HG02943 (cell line): ENCODE measurements at regions not wholly inside any gene's neighbourhood (a gene's known extent, or its start where the extent isn't known, plus 50 kb on each side); places are given as distances from the start of the nearest gene placed in this dataset.

Source experiments
- ATAC-seq: cut with Tn5 transposase; IDR thresholded peaks from one replicate; pipeline ENCODE4 v1.9.1; 2021; ENCODE audit warnings: mild to moderate bottlenecking, low read depth, moderate library complexity; ENCODE audit not compliant: unreplicated experiment

DNA sequence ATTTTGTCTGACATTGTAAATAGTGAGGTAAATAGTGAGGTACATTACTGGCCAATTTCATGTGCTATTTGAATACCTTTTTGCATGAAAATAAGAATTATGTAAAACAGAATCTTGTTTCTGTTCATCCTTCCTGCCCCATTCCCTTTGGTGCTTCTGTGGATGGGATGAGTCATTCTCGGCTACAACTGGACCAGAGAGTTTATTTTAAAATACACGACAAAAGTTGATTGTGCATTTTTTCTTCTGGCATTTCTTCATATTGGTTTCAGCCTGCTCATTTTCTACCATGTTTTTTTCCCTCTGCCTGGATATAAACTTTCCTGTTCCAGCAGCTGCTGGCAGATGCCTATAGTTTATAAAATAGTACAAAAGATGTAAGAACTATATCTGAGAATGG is 107.5 kb downstream of the CYSLTR2 start:
- no peak for ATAC-seq

DNA sequence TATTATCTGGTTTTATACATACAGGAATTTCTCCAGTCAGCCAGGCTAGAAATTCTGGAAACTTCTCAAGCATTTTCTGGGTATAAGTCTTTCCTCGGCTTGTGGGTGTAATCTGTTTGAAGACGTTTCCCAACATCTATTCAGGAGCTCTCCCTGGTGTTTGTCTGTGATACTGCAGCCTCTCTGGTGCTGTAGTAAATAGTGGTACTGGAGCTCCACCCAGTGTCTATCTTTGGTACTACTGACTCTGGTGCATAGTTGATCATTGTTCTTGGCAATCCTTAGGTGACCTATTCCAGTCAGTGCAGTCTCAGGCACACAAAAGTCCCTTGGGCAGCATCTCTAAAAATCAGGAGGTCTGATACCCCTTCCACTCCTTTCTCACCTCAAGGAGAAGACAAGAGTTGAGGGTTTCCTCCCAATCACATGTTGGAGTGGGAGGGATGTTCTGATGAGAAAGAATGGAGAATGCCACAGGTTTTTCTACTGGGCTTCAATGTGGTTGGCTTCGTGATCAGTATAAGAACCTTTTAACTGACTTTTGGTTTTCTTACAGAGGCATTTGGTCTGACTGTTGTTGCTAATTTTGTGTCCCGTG is 115.5 kb downstream of the CYSLTR2 start:
- peak; percentile 76 for ATAC-seq

DNA sequence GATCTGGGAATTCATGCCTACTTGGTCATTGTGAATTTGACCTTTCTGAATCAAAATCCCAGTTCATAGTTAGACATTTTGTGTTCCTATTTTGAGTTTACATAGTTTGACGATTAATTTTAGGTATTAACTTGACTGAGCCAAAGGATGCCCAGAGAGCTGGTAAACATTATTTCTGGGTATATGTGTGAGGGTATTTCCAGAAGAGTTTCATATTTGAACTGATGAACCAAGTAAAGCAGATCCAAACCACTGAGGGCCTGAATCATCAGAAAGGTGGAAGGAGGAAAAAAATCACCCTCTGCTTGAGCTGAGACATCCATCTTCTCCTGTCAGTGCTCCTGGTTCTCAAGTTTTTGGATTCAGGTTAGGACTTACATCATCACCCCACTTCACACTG is 116.6 kb downstream of the CYSLTR2 start:
- ATAC-seq, result no peak

DNA sequence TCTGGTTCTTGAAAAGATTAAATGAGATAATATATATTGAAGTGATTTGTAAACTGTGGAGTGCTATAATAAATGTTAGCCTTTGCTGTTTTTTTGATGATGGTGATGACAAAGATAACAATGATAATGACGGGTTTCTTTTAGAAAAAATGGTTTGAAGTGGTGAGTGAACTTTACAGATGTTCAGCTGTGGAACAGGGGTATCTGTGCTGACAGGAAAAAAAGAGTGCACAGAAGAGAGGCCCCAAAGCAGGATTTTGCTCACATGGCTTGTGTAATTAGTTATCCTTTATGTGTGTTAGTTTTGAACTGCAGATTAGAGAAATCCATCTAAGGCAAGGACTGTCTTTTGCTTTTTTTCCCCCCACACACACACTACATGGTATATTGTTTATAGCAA is 119.2 kb downstream of the CYSLTR2 start:
- no peak for ATAC-seq

DNA sequence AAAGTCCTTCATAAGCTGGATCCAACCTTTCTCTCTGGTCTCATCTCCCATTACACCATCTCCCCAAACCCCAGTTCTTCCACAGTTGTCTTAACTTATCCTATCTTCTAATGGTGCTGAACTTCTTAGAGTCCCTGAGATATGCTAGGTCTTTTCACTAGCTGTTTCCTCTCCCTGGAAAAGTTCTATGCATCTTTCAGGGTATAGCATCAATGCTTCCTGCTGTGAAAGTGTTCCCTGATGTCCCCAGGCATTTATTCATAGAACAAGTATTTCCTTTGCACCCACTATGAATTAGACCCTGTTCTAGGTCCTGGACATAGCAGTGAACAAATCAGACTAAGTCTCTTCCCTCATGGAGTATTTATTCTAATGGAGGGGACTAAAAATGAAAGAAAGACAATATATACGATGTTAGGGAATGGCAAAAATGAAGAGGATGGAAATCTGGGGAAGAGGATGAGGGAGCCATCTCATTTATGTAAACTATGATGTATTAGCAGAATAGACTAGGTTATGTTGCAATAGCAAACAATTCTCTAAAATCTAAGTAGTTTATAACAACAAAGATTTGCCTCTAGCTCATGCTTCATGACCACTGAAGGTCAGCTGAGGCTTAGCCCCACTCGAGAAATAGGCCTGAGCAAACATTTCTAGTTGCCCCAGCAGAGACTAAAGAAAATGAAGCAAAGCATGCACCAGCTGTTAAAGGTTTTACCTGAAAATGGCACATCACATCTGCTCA is 120.0 kb downstream of the CYSLTR2 start:
- ATAC-seq, result no peak

DNA sequence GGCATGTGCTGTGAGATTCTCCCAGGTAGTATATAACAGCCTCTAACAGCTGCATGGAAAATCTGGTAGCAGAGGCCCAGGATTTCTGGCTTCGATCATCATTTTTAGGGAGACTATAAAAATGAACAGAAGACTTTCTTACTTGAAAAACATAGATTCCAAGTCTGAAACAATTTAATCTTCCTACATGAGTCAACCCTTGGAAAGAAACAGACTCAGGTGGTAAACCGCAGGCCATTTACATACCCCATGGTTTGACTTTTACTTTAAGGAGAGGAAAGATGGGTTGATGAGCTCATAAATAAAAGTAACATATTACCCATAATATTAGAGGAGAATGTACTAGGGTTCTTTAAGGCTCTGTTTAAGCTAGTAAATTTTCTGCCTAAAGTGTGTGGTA is 121.6 kb downstream of the CYSLTR2 start:
- no peak for ATAC-seq

DNA sequence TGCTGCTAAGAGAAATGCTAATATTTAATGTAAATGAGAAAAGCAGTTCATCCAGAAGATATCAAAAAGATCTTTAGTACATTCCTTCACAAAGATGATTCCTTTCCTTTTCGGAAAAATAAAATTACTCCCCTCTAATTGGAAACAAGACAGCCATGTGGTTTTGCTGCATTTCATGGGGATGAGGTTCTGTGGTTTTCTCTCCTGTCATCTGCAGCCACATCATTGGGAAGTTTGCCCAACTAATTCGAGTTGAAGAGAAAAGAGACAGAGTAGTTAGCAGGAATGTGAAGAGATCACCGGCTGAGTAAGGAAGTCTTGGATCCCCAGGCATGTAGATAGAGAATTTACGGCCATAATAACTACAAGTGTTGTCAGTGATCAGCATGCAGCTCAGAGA is 122.1 kb downstream of the CYSLTR2 start:
- no peak for ATAC-seq

DNA sequence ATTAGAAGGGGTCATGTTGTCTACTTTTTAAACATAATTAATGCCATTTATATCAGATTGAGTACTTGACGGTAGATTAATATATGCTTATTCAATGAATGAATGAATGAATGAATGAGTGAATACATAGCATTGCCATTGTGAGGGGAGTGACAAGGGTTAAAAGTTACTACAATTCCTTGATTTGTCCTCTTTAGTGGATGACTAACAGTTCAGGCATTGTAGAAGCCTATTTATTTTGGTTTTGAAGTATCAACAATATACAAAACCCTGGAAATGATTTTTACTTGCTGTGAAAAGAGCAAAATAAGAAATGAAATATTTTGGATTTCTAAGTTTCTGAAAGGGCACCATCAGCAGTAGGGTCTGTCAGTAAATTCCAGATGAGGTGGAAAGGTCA is 122.7 kb downstream of the CYSLTR2 start:
- no peak for ATAC-seq

DNA sequence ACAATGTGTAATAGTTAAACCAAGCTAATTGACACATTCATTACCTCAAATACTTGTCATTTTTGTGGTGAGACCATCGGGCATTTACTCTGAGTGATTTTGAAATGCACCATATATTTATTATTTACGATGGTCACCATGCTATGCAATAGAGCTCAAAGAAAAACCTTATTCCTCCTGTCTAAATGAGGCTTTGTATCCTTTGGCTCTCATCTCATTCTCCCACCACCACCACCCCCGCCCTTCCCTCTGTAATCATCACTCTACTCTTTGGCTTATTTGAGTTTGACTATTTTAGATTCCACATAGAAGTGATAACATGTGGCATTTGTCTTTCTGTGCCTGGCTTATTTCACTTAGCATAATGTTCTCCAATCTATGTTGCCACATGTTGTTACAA is 124.9 kb downstream of the CYSLTR2 start:
- ATAC-seq, result no peak

DNA sequence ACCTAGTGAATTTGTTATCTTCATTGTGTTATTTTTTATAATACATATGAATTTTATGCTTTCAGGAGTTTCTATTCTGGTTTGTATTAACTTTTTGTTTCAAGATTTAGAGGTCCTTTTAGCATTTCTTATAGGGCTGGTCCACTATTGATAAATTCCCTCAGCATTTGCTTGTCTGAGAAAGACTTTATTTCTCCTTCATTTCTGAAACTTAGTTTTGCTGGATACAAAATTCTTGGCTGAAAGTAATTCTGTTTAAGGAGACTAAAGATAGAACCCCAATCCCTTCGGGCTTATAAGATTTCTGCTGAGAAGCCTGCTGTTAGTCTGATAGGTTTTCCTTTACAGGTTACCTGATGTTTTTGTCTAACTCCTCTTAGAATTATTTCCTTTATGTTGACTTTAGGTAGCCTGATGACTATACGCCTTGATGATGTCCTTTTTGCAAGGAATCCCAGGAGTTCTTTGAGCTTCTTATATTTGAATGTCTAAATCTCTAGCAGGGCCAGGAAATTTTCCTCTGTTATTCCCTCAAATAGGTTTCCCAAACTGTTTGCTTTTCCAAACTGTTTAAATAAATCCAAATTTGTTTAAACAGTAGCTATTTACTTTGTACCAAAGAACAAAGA is 127.1 kb downstream of the CYSLTR2 start:
- no peak for ATAC-seq

DNA sequence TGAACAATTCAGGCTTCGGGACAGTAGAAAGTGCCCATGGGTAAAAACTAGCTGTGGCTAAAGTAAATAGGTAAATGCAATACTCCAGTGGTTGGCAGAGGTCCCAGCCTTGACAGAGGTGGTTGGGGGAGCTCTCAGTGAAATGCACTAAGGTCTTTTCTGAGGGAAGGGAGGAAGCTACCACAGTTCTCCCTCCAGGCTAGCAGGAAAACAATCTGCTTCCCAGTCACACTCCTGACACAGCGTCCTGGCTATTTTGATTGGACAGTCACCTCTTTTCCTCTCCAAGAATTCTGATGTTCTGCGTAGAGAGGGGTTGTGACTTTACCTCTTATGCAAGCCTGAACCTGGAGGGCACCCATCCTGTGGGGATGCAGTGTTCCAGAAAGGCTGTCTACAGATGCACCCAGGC is 128.7 kb downstream of the CYSLTR2 start:
- ATAC-seq, result no peak

DNA sequence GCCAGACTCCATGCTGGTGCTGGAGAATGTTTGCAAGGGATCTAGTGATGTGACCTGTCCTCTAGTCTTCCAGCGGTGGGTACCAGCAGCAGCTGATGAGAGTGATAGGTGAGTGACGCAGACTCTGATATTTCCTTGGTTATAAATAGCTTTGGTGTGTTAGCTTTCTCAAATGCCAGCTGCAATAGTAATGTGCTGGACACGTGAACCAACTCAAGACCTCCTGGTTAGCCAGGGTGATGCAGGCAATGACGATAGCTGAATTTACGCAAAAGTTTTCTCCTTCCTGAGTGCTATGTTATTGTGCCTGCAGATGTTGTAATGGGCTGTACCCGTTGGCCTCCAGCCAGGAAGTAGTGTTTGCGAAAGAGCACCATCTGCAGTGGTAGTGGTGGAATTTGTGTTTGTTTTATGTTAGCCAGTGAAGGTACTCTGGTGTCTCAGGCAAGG is 129.5 kb downstream of the CYSLTR2 start:
- no peak for ATAC-seq

DNA sequence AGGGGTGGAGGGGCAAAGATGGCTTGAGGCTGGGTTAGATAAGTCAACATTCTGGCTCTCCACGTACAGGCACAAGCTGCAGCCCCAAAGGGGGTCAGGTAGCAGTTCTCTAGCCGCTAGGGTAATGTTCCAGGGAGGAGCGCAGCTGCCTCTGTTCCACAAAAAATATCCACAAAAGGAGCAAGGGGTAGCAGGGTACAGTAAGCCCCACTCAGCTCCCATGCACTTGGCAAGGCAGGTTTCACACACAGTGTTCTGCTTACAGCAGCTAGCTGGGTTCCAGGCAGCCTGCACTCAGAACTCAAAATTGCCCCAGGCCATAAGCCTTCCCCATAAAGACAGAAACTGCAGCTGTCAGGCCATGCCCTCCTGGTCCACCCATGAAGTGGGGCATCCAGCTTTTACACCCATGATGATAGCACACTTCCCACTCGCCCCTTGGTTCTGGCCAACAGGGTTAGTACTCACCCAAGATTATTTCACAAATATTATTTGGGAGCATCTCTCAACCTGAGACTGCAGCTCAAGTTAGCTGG is 130.0 kb downstream of the CYSLTR2 start:
- no peak for ATAC-seq

DNA sequence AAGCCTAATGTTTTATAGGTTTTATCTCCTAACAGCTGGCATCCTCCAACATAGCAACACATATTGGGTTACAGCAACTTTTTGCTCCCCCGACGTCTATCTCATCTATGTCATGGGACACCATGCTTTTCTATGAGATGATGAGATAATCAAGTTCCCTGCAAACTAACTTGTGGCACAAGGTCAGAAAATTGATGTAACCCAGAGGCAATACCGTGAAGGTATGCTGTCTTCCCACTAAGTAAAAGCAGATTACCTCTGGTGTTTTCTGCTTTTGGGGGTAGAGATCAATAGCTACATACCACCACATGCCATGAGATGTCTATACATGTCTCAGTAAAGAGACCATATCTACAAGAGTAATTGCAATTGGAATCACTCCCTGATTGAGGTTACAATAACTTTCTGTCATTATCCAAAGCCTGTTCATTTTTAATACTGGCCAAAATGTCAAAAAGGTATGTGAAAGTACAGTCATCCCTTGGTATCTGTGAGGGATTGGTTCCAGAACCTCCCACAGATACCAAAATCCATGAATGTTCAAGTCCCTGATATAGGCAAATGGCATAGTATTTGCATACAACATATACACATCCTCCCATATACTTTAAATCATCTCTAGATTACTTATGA is 131.3 kb downstream of the CYSLTR2 start:
- ATAC-seq, result no peak

DNA sequence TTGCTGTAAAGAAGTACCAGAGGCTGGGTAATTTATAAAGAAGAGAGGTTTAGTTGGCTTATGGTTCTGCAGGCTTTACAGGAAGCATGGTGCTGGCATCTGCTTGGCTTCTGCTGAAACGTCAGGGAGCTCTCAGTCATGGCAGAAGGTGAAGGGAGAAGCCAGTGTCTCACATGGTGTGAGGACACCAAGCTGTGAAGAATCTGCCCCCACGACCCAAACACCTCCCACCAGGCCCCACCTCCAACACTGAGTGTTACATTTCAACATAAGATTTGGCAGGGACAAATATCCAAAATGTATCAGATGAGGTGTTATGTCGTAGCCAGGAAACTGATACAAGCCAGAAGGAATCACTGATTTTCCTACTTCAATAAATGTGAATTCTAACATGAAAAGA is 136.5 kb downstream of the CYSLTR2 start:
- ATAC-seq, result no peak

DNA sequence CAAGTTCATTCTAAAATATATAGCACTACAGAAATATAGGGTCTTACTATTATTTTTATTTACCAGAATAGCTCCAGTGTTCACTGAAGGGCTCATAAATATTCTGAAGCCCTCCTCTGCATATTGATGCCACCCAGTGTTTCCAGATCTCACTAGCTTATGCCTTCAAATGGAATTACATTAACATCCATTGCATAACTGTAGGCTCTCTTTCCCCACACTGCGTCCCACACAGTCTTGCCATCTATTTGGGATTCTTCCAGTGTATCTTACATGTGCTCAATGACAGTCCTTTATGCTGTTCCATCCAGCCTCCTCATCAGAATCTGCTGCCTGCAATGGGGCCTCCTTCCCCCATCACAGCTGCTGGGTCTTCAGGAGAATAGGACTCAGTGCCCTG is 137.2 kb downstream of the CYSLTR2 start:
- no peak for ATAC-seq

DNA sequence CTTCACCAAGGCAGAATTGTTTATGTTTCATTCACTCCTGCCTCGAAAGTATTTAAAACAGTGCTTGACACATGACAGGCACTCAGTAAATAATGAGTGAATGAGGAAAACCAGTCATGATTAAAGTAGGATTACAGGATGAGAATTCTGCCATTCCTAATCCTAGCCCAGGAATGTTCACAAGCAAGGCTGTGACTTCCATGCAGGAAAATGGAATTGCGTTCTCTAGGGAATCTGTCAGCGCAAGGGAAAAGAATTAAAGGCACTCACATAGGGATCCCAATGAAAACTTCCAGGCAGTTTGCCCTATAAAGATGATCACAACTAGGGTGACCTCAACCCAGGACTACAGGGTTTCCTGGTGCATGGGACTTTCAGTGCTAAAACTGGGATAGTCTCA is 143.4 kb downstream of the CYSLTR2 start:
- no peak for ATAC-seq

DNA sequence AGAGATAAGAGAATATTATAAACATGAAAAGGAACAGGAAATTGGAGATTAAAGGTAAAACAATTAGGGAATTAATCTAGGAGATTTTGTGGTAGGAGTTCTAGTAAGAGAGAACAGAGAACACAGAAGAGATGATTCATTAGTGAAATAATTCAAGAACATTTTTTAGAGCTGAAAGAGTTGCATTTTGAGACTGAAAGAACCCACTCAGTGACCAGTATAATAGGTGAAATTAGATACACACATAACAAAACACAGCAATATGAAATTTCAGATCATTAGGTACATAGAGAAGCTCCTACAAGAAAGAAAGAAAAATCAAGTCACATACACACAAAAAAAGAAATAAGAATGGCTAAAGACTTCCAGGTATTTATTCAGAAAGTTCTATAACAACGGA is 144.0 kb downstream of the CYSLTR2 start:
- ATAC-seq, result no peak

DNA sequence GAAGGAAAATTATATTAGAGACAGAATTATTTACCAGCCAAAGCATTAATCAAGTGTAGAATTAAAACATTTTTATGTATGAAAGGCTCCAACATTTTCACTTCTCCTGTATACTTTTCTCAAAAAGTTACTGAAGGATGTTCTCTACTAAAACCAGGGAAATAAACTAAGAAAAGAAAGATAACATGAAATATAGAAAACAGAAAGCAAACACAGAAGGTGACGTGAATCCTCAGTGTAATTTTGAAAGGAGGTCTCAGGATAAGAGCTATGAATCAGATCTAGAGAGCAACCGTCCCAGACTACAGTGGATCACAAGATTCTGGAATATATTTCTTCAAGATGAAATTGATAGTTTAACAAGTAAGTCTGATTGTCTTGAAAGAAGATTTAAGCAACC is 144.5 kb downstream of the CYSLTR2 start:
- ATAC-seq, result no peak

DNA sequence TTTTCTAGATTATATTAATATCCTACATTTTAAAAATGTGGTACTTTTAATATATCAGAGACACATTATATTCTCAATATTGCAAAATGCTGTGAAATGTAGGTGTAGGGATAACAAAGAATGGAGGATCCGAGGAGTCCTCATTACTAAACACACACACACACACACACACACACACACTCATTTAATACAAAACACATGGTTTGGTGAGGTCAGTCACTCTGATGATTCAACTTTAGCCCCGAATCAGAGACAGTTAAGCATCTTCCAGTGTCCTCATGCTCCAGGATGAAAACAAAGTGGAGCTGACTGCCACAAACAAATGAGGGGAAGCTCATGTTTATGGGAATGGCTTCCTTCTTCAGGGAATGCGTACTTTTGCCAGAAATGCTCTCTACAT is 147.5 kb downstream of the CYSLTR2 start:
- no peak for ATAC-seq
